ENCODE measurements at regions not wholly inside any gene's neighbourhood (a gene's known extent, or its start where the extent isn't known, plus 50 kb on each side); places are given as distances from the start of the nearest gene placed in this dataset.

GRCh38 chr22:22973336-22973735 lies 85.7 kb downstream of the IGLL5 start:
- H3K36me3 ChIP-seq = no peaks in the 10 kb centered on the region
- DNase-seq (ENCODE audit: low spot score) = no peak
- no peaks in the 10 kb centered on the region for H3K27me3 ChIP-seq (replicated peaks; ENCODE audit: insufficient read depth)
- H3K4me1 ChIP-seq (replicated peaks) = no peaks in the 10 kb centered on the region
- H3K9me3 ChIP-seq = no peaks in the 10 kb centered on the region
- WGBS = 100% methylated on average over 3 of the region's 3 CpGs
- H3K27ac ChIP-seq = no peak overlapping the region
- no peak for TF ChIP-seq POLR2AphosphoS5 (IDR thresholded peaks at IDR 0.05)
- no peak for TF ChIP-seq CTCF (IDR thresholded peaks at IDR 0.05)
- TF ChIP-seq POLR2A (IDR thresholded peaks at IDR 0.05) = no peak
- intact Hi-C loops (cut with DNase I) = no loop called here
- H3K4me3 ChIP-seq = no peak overlapping the region

GRCh38 chr22:22974156-22974555 lies 86.5 kb downstream of the IGLL5 start:
- H3K4me1 ChIP-seq (replicated peaks) = no peaks in the 10 kb centered on the region
- intact Hi-C loops (cut with DNase I) = no loop called here
- H3K27ac ChIP-seq = no peak overlapping the region
- no peak overlapping the region for H3K4me3 ChIP-seq
- H3K9me3 ChIP-seq = no peaks in the 10 kb centered on the region
- H3K36me3 ChIP-seq = no peaks in the 10 kb centered on the region
- 47% methylated on average over 3 of the region's 3 CpGs for WGBS
- no peak for DNase-seq (ENCODE audit: low spot score)
- H3K27me3 ChIP-seq (replicated peaks; ENCODE audit: insufficient read depth) = no peaks in the 10 kb centered on the region
- TF ChIP-seq POLR2A (IDR thresholded peaks at IDR 0.05) (no peak), POLR2AphosphoS5 (IDR thresholded peaks at IDR 0.05) (no peak), CTCF (IDR thresholded peaks at IDR 0.05) (no peak)

DNA sequence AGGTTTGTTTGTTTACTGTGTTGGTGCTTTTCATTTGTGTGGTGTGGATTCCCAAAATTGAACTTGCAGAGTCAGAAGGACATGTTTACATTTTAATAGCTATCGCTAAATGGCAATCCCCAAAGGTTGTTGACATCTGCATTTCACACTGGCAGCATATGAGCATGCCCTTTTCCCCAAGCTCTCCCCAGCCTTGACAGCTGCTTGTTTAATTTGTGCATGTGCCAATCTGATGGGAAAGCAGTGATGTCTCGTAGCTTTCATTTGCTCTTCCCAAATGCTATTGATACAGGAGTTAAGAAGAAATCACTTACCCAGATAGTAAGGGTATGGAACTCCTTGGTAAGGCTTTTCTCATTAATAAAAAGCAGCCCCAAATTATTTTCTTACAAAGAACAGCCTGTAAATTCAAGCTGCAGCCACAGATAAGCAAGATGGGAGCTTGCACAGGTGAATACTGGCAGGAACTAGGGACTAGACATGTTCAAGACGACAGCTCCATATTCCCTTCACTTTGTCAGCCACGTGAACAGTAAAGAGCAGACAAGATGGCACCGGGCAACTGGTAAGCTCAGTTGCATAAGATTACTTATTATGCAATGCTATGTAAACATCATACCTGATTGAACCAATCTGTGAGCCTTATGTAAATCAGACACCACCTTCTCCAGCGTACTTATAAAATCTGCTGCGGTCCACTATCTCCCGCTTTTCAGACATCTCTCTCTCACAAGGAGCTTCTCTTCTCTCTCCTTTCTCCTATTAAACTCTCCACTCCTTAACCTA lies 87.4 kb downstream of the IGLL5 start:
- no peak for TF ChIP-seq POLR2A (IDR thresholded peaks at IDR 0.05)
- TF ChIP-seq CTCF (IDR thresholded peaks at IDR 0.05) = no peak
- TF ChIP-seq POLR2AphosphoS5 (IDR thresholded peaks at IDR 0.05) = no peak
- no peaks in the 10 kb centered on the region for H3K9me3 ChIP-seq
- intact Hi-C loops (cut with DNase I) = no loop called here
- H3K36me3 ChIP-seq = no peaks in the 10 kb centered on the region
- no peak overlapping the region for H3K27ac ChIP-seq
- DNase-seq (ENCODE audit: low spot score) = no peak
- H3K4me3 ChIP-seq = no peak overlapping the region
- no peaks in the 10 kb centered on the region for H3K27me3 ChIP-seq (replicated peaks; ENCODE audit: insufficient read depth)
- 55% methylated on average over 8 of the region's 8 CpGs for WGBS
- H3K4me1 ChIP-seq (replicated peaks) = no peaks in the 10 kb centered on the region

DNA sequence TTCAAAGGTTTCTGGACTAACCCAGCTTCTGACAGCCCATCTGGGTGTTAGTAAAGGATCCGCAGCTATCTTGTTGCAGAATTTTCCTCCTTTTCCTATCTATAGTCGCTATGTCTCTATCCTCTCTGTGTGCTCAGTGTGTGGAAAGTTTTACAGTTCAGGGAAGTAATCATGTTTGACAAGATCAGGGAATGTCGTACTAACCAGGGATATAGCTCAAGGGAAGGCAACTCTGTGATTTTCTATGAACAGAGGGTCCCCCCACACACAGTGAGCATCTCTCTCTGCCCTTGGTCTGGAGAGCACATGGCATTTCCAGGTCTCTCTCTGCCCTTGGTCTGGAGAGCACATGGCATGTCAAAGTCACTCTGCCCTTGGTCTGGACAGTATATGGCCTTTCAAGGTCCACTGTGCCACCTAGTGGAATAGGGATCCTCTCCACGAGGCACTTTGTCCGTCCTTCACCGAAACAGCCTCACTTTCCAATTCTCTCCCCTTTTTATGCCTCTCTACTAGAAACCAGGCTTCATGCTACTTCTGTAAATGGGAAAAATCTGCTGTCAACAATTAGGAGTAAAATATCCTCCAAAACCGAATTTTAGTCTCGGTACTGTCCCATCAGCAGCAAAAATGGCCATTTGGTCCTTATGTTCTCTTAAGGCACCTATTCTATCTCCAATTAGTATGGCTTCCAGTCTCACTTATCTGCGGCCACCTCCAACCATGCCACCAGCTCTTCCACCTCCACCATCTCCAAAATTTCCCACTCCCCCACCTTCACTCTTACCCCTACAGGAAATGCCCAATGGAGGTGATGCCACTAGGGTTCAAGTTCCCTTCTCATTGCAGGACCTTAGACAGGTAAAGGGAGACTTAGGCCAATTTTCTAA lies 88.7 kb downstream of the IGLL5 start:
- intact Hi-C loops (cut with DNase I) = no loop called here
- H3K4me3 ChIP-seq = no peak overlapping the region
- DNase-seq (ENCODE audit: low spot score) = no peak
- no peak overlapping the region for H3K27ac ChIP-seq
- H3K4me1 ChIP-seq (replicated peaks) = no peaks in the 10 kb centered on the region
- H3K9me3 ChIP-seq = no peaks in the 10 kb centered on the region
- no peaks in the 10 kb centered on the region for H3K27me3 ChIP-seq (replicated peaks; ENCODE audit: insufficient read depth)
- TF ChIP-seq POLR2AphosphoS5 (IDR thresholded peaks at IDR 0.05) (no peak), CTCF (IDR thresholded peaks at IDR 0.05) (no peak), POLR2A (IDR thresholded peaks at IDR 0.05) (no peak)
- 87% methylated on average over 9 of the region's 9 CpGs for WGBS
- no peaks in the 10 kb centered on the region for H3K36me3 ChIP-seq
